IMR-90 (cell line): ENCODE measurements at regions not wholly inside any gene's neighbourhood (a gene's known extent, or its start where the extent isn't known, plus 50 kb on each side); places are given as distances from the start of the nearest gene placed in this dataset.

Source experiments
- ATAC-seq: fragments of 200-7000 bp; cut with Tn5 transposase; 2 replicates; pipeline ENCODE4 v1.9.1; 2020; ENCODE audit warnings: low read depth, mild to moderate bottlenecking, moderate library complexity
- BruUV-seq: library from RNA; stranded (reverse); fragments of 400-500 nt; replicated peaks from 2 replicates; lab custom pipeline; 2021; lab: Mats Ljungman, UMichigan
- CTCF ChIA-PET: fragments of 300-600 bp; formaldehyde crosslinking; extraction: SDS; loops from one replicate; lab custom pipeline; 2021; ENCODE audit warnings: antibody characterized with exemption; lab: Yijun Ruan, JAX
- POLR2A ChIA-PET: fragments of 300-600 bp; sonication (Branson Sonifier 250); formaldehyde crosslinking; loops from one replicate; lab custom pipeline; 2022; ENCODE audit warnings: antibody characterized with exemption; ENCODE audit not compliant: unreplicated experiment; lab: Charles Lee
- DNase-seq: peaks from one replicate; pipeline ENCODE4 v3.0.0; 2013
- H2AFZ ChIP-seq: replicated peaks from 2 replicates; pipeline ENCODE3; 2013; ENCODE audit warnings: low read length, mild to moderate bottlenecking; ENCODE audit not compliant: poor library complexity
- H2AK5ac ChIP-seq: 2 replicates; pipeline ENCODE4 v1.6.1; 2013; ENCODE audit warnings: low read depth, low read length, inconsistent platforms
- H2AK9ac ChIP-seq: replicated peaks from 2 replicates; pipeline ENCODE3; 2013; ENCODE audit warnings: mild to moderate bottlenecking, low read depth, low read length, moderate library complexity; ENCODE audit not compliant: poor library complexity
- H2BK120ac ChIP-seq: 2 replicates; pipeline ENCODE4 v1.6.1; 2013; ENCODE audit warnings: low read depth, low read length, inconsistent platforms
- H2BK15ac ChIP-seq: 3 replicates; pipeline ENCODE4 v1.6.1; 2013; ENCODE audit warnings: low read depth, low read length, inconsistent platforms
- H2BK20ac ChIP-seq: 2 replicates; pipeline ENCODE4 v1.6.1; 2013; ENCODE audit warnings: low read depth, mild to moderate bottlenecking, inconsistent platforms, low read length, moderate library complexity
- H2BK5ac ChIP-seq: 2 replicates; pipeline ENCODE4 v1.6.1; 2013; ENCODE audit warnings: mild to moderate bottlenecking, low read depth, low read length, inconsistent platforms; ENCODE audit not compliant: poor library complexity, severe bottlenecking
- H3K14ac ChIP-seq: replicated peaks from 2 replicates; pipeline ENCODE4 v1.6.1; 2013; ENCODE audit warnings: low read depth, low read length, inconsistent platforms
- H3K18ac ChIP-seq: 2 replicates; pipeline ENCODE4 v1.6.1; 2013; ENCODE audit warnings: low read depth, low read length, control low read depth
- H3K23ac ChIP-seq: 2 replicates; pipeline ENCODE4 v1.6.1; 2013; ENCODE audit warnings: low read depth, low read length, inconsistent platforms
- H3K27ac ChIP-seq: 2 replicates; pipeline ENCODE4 v1.5.1; 2013; ENCODE audit warnings: mild to moderate bottlenecking, control low read depth, low read length; ENCODE audit not compliant: insufficient read depth
- H3K27me3 ChIP-seq: 2 replicates; pipeline ENCODE4 v1.6.1; 2013; ENCODE audit warnings: low read length; ENCODE audit not compliant: control insufficient read depth, insufficient read depth
- H3K36me3 ChIP-seq: 2 replicates; pipeline ENCODE4 v1.6.1; 2013; ENCODE audit warnings: low read length, mixed read lengths; ENCODE audit not compliant: control insufficient read depth, insufficient read depth
- H3K4ac ChIP-seq: 2 replicates; pipeline ENCODE4 v1.6.1; 2013; ENCODE audit warnings: low read depth, low read length, inconsistent platforms
- H3K4me1 ChIP-seq: 2 replicates; pipeline ENCODE4 v1.6.1; 2013; ENCODE audit warnings: low read length, mixed read lengths; ENCODE audit not compliant: control insufficient read depth, insufficient read depth
- H3K4me2 ChIP-seq: 2 replicates; pipeline ENCODE4 v1.6.1; 2013; ENCODE audit warnings: low read depth, mild to moderate bottlenecking, control low read depth, low read length, moderate library complexity
- H3K4me3 ChIP-seq: 2 replicates; pipeline ENCODE4 v1.5.1; 2013; ENCODE audit warnings: low read depth, mild to moderate bottlenecking, control low read depth, low read length, moderate library complexity; ENCODE audit not compliant: insufficient read depth
- H3K56ac ChIP-seq: 2 replicates; pipeline ENCODE4 v1.6.1; 2013; ENCODE audit warnings: low read length, inconsistent platforms; ENCODE audit not compliant: insufficient read depth; ENCODE audit errors: extremely low read depth
- H3K79me1 ChIP-seq, 2 experiments: 2 replicates each; pipeline ENCODE4 v1.6.1; 2013; ENCODE audit warnings: low read length in 2 of 2, inconsistent platforms in 1 of 2, low read depth in 1 of 2
- H3K9ac ChIP-seq: 2 replicates; pipeline ENCODE4 v1.6.1; 2013; ENCODE audit warnings: low read depth, low read length, control low read depth
- H3K9me1 ChIP-seq: 2 replicates; pipeline ENCODE4 v1.6.1; 2013; ENCODE audit warnings: low read length, inconsistent platforms; ENCODE audit not compliant: insufficient read depth
- H3K9me3 ChIP-seq: 2 replicates; pipeline ENCODE4 v1.6.1; 2013; ENCODE audit warnings: low read length; ENCODE audit not compliant: control insufficient read depth, insufficient read depth
- H4K20me1 ChIP-seq: 2 replicates; pipeline ENCODE4 v1.6.1; 2013; ENCODE audit warnings: low read length, inconsistent platforms; ENCODE audit not compliant: insufficient read depth
- H4K5ac ChIP-seq: 2 replicates; pipeline ENCODE4 v1.6.1; 2013; ENCODE audit warnings: mild to moderate bottlenecking, low read depth, low read length, control low read depth
- H4K8ac ChIP-seq, 2 experiments: 2 replicates each; pipeline ENCODE4 v1.6.1; 2013; ENCODE audit warnings: low read depth in 2 of 2, low read length in 2 of 2, control low read depth in 1 of 2, inconsistent platforms in 1 of 2
- H4K91ac ChIP-seq: 2 replicates; pipeline ENCODE4 v1.6.1; 2013; ENCODE audit warnings: low read depth, low read length, inconsistent platforms; ENCODE audit not compliant: insufficient read depth
- CHD1 ChIP-seq: IDR thresholded peaks from 2 replicates; pipeline ENCODE4 v1.6.1; 2012; ENCODE audit warnings: low read depth, low read length, improper control_type of control experiment
- USF2 ChIP-seq: fragments of 150-350 bp; IDR thresholded peaks from 2 replicates; pipeline ENCODE4 v1.6.1; 2017; ENCODE audit warnings: mild to moderate bottlenecking, antibody characterized with exemption, low read length, low read depth
- dilution Hi-C: fragments of 300-500 bp; cut with HindIII; formaldehyde crosslinking; loops from one replicate; pipeline ENCODE4 v1.14.3; 2018; ENCODE audit warnings: low sequenced_read_pairs; ENCODE audit not compliant: unreplicated experiment
- in situ Hi-C: fragments of 300-500 bp; cut with MboI; formaldehyde crosslinking; loops from 3 replicates; pipeline ENCODE4 v1.14.3; 2019; ENCODE audit warnings: low sequenced_read_pairs, inconsistent platforms, mixed read lengths
- intact Hi-C: fragments of 100-400 bp; cut with micrococcal nuclease; formaldehyde crosslinking; loops from 2 replicates; pipeline ENCODE4 v1.10.0; 2022

GRCh38 chr7:88548399-88548798 lies 211.1 kb upstream of the ZNF804B start:
- H2BK120ac ChIP-seq = no peak overlapping the region
- H3K18ac ChIP-seq = no peak overlapping the region
- no peak overlapping the region for H3K4me3 ChIP-seq
- H3K14ac ChIP-seq = no peak overlapping the region
- no peaks in the 10 kb centered on the region for H3K9me1 ChIP-seq
- H3K4me2 ChIP-seq = no peak overlapping the region
- no peaks in the 10 kb centered on the region for H3K36me3 ChIP-seq
- no peaks in the 10 kb centered on the region for H3K4me1 ChIP-seq
- no peak overlapping the region for H4K8ac ChIP-seq
- no peaks in the 10 kb centered on the region for H4K20me1 ChIP-seq
- no peak overlapping the region for H2BK20ac ChIP-seq
- no peak overlapping the region for H4K5ac ChIP-seq
- TF ChIP-seq USF2 (no peak), CHD1 (no peak)
- no peak overlapping the region for H3K9ac ChIP-seq
- no peak overlapping the region for H4K91ac ChIP-seq
- H3K4ac ChIP-seq = no peak overlapping the region
- DNase-seq (no peak), ATAC-seq (no peak)
- intact Hi-C loops = no loop called here
- H2BK5ac ChIP-seq = no peak overlapping the region
- peaks cover 9% of the 10 kb centered on the region for H3K9me3 ChIP-seq
- H3K27ac ChIP-seq = no peak overlapping the region
- no peak overlapping the region for H2AK5ac ChIP-seq
- no peak overlapping the region for H3K56ac ChIP-seq
- no peaks in the 10 kb centered on the region for H3K27me3 ChIP-seq
- no peak overlapping the region for H2AFZ ChIP-seq
- no peak overlapping the region for H2AK9ac ChIP-seq
- ChIA-PET CTCF (no interaction called here), POLR2A (no interaction called here)
- no peaks in the 10 kb centered on the region for H3K79me1 ChIP-seq
- no TSS peak for BruUV-seq
- H3K23ac ChIP-seq = no peak overlapping the region
- in situ Hi-C loops = no loop called here
- dilution Hi-C loops = no loop called here
- H2BK15ac ChIP-seq = no peak overlapping the region
